ENCODE measurements at regions not wholly inside any gene's neighbourhood (a gene's known extent, or its start where the extent isn't known, plus 50 kb on each side); places are given as distances from the start of the nearest gene placed in this dataset.

- H3K9me3 ChIP-seq, result no peaks in the 10 kb centered on the region
- no peaks in the 10 kb centered on the region for H3K27me3 ChIP-seq
- WGBS, 2 donors, result 94 to 95% methylated on average over 3 of the region's 3 CpGs
- no peak overlapping the region for H3K27ac ChIP-seq
- H3K4me1 ChIP-seq, result no peaks in the 10 kb centered on the region
- intact Hi-C loops (cut with DNase I), result no loop called here
- TF ChIP-seq POLR2A (IDR thresholded peaks at IDR 0.05) (no peak), CTCF (IDR thresholded peaks at IDR 0.05) (no peak)
- no peak overlapping the region for H3K4me3 ChIP-seq (replicated peaks in 1 of 3)
- H3K36me3 ChIP-seq, result no peaks in the 10 kb centered on the region
- no peak for DNase-seq
Measured at GRCh38 chr2:191738003-191738402, 60.1 kb downstream of the NABP1 start.

GRCh38 chr2:191738667-191739066 lies 60.7 kb downstream of the NABP1 start:
- H3K4me3 ChIP-seq (replicated peaks in 1 of 3), result no peak overlapping the region
- intact Hi-C loops (cut with DNase I), result no loop called here
- WGBS, 2 donors, result 69 to 77% methylated on average over 3 of the region's 3 CpGs

GRCh38 chr2:191739194-191739593 lies 61.3 kb downstream of the NABP1 start:
- no peak for DNase-seq
- intact Hi-C loops (cut with DNase I), result no loop called here
- WGBS, 2 donors, result 79 to 88% methylated on average over 3 of the region's 3 CpGs
- Histone ChIP-seq H3K27ac (no peak overlapping the region), H3K36me3 (no peaks in the 10 kb centered on the region), H3K27me3 (no peaks in the 10 kb centered on the region), H3K4me1 (no peaks in the 10 kb centered on the region), H3K4me3 (replicated peaks in 1 of 3) (no peak overlapping the region), H3K9me3 (no peaks in the 10 kb centered on the region)
- TF ChIP-seq CTCF (IDR thresholded peaks at IDR 0.05) (no peak), POLR2A (IDR thresholded peaks at IDR 0.05) (no peak)

More at GRCh38 chr2:191738667-191739066, 60.7 kb downstream of the NABP1 start:
- Histone ChIP-seq H3K4me1 (no peaks in the 10 kb centered on the region), H3K27ac (no peak overlapping the region), H3K27me3 (no peaks in the 10 kb centered on the region), H3K36me3 (no peaks in the 10 kb centered on the region), H3K9me3 (no peaks in the 10 kb centered on the region)
- TF ChIP-seq CTCF (IDR thresholded peaks at IDR 0.05), result no peak
- DNase-seq, result no peak

- no peaks in the 10 kb centered on the region for H3K4me1 ChIP-seq
- H3K27me3 ChIP-seq, result no peaks in the 10 kb centered on the region
- H3K4me3 ChIP-seq (replicated peaks in 1 of 3), result no peak overlapping the region
- no peak overlapping the region for H3K27ac ChIP-seq
- H3K36me3 ChIP-seq, result no peaks in the 10 kb centered on the region
- H3K9me3 ChIP-seq, result no peaks in the 10 kb centered on the region
- no peak for TF ChIP-seq POLR2A (IDR thresholded peaks at IDR 0.05)
- no peak for TF ChIP-seq CTCF (IDR thresholded peaks at IDR 0.05)
- DNase-seq, result no peak
- intact Hi-C loops (cut with DNase I), result no loop called here
Measured at GRCh38 chr2:191740016-191740419, 62.1 kb downstream of the NABP1 start.

GRCh38 chr2:191740759-191741158 lies 62.8 kb downstream of the NABP1 start:
- H3K27ac ChIP-seq, result no peak overlapping the region
- intact Hi-C loops (cut with DNase I), result no loop called here
- WGBS, 2 donors, result 83 to 84% methylated on average over 3 of the region's 3 CpGs
- H3K9me3 ChIP-seq, result no peaks in the 10 kb centered on the region
- no peaks in the 10 kb centered on the region for H3K36me3 ChIP-seq
- no peaks in the 10 kb centered on the region for H3K4me1 ChIP-seq
- no peak overlapping the region for H3K4me3 ChIP-seq (replicated peaks in 1 of 3)
- TF ChIP-seq POLR2A (IDR thresholded peaks at IDR 0.05) (no peak), CTCF (IDR thresholded peaks at IDR 0.05) (no peak)
- H3K27me3 ChIP-seq, result no peaks in the 10 kb centered on the region
- no peak for DNase-seq

Measured in thyroid gland (tissue), 4 donors.